GM18505 (cell line): ENCODE measurements at regions not wholly inside any gene's neighbourhood (a gene's known extent, or its start where the extent isn't known, plus 50 kb on each side); places are given as distances from the start of the nearest gene placed in this dataset.

Source experiments
- ATAC-seq: cut with Tn5 transposase; IDR thresholded peaks from one replicate; pipeline ENCODE4 v1.9.1; 2021; ENCODE audit not compliant: unreplicated experiment
- POLR2A ChIP-seq: IDR thresholded peaks from 4 replicates; pipeline ENCODE4 v1.6.1; 2011; ENCODE audit warnings: borderline replicate concordance; ENCODE audit not compliant: insufficient read depth, insufficient read length; ENCODE audit errors: extremely low read depth

DNA sequence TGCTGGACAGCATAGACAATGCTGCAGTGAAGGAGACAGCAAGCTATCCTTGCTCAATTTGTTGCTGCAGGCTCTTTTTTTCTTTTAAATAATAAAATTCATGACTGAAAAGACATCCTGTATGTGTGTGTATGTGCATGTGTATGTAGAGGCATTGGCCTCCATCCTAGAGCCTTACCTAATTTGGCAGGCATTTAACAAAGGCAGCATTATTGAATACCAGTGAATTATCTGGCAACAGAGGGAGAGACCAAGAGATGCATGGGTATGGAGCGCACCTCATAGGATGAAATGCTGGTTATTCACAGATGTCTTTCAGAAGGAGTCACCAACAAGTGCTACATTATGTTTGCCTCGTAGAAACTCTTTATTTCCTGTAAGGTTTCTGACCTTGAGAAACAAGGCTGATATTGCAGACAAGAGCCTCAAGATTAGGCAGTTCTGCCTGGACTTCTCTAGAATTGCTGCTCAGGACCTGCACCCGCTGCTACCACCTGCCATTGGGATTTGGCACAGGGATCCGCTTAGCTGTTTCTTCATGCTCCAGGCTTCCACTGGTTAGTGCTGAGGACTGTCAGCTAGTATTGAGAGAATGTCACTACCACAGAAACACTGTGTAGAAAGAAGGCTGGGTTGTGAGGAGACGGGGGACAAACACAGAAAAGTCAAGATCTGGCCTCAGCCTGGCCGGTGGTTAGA is 247.7 kb upstream of the RFX3 start:
- ATAC-seq = no peak
- TF ChIP-seq POLR2A = no peak

DNA sequence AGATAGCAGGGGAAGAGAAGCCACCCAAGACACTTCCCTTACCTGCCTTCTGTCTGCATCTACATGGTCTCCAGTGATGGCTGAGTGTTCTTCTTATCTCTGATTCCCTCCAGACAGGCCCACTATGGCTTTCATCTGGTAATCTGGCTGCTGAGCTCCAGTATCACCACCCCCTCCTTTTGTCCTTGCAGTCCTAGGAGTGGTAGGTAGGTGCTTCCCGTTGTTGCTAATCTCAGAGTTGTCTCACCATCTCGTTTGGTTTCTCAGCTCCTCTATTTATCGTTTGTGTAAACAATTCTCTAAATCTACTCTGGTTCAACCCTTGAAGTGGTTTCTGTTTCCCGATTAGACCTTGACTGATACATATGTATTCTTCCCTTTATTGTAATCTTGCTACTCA is 243.8 kb upstream of the RFX3 start:
- no peak for ATAC-seq
- no peak for TF ChIP-seq POLR2A

DNA sequence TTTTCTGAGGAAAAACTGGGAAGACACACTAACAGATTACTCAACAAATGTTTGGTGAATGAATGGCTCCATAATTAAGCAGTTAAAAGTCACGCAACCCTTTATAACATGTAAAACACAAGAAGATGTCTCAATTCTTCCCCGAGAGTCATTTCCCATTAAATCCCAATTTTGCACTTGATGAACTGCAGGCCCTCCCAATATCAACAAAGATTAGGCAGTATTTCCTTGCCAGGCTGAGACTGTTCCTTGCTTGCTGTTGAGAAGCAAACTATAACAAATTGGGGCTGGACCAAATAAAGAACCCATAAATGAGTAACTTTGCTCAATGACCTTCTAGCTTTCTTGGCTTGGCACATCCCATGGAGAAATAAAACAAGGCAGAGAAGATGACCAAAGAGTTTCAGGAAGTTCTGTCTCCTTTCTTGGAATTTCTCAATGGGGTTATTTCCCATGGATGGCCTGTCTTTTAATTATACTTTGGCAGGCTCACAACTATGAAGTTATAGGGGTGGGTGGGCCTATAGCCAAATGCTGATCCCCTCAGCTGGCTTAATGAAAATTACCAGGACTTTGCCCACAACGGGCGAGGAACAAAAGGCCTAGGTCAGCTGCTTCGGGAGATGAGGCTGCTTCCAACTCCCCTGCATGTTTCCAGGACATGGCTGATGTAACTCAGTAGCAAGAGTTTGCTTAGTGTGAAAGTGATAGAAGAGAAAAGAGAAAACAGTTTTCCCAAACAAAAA is 243.1 kb upstream of the RFX3 start:
- no peak for ATAC-seq

DNA sequence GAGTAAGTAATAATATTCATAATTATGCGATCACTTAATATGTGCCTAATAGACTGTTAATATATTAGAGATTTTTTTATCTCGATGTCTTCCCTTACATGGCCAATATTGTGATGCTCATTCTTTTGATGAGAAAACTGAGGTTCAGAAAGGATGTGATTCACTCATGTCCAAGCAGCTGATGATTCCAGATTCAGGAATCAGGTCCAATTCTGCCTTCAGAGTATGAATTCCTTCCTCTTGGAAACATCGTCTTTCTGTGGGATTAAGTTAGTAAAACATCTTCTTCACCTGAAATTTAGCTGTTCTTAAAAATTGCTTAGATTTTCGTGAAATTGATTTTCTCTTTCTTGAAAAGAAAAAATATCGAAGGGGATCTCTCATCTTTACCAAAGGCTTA is 242.5 kb upstream of the RFX3 start:
- TF ChIP-seq POLR2A = no peak
- no peak for ATAC-seq

More for the DNA sequence above, 243.1 kb upstream of the RFX3 start:
- no peak for TF ChIP-seq POLR2A

DNA sequence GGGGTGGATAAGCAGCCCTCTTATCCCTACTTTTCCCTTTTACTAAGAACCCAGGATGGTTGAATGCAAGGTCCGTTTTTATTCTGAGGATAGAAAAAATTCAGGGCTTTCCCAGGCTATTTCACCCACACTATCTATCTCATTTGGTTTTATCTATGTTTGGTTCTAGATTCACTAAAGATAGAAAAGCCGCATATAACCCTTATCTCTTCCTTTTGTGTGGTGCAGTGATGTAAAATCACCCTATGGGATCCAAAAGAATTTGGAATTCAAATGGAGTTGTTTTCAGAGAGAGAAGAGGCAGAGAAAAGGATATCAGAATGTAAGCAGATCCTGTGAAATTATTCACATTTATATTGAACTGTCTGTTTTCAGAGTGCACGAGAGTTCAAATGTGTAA is 236.3 kb upstream of the RFX3 start:
- no peak for ATAC-seq
- no peak for TF ChIP-seq POLR2A

DNA sequence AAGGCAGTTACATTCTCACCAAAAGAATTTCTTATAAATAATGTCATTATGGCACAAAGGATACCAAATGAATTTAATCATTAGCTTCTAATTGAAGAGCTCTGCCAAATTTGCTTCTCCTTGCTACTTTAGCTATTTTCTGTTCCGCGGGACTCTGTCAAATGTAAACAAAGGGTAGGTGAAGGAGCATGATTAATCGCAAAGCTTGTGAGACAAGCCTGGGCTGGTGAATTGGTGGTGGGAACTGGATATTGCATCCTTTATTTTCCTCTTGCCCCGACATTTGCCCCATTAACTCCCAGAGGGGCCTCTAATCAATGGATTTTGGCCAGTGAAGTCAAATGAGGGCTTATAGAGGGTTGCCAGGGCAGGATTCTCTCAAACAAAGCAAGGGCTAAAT is 234.2 kb upstream of the RFX3 start:
- no peak for TF ChIP-seq POLR2A
- ATAC-seq = no peak

DNA sequence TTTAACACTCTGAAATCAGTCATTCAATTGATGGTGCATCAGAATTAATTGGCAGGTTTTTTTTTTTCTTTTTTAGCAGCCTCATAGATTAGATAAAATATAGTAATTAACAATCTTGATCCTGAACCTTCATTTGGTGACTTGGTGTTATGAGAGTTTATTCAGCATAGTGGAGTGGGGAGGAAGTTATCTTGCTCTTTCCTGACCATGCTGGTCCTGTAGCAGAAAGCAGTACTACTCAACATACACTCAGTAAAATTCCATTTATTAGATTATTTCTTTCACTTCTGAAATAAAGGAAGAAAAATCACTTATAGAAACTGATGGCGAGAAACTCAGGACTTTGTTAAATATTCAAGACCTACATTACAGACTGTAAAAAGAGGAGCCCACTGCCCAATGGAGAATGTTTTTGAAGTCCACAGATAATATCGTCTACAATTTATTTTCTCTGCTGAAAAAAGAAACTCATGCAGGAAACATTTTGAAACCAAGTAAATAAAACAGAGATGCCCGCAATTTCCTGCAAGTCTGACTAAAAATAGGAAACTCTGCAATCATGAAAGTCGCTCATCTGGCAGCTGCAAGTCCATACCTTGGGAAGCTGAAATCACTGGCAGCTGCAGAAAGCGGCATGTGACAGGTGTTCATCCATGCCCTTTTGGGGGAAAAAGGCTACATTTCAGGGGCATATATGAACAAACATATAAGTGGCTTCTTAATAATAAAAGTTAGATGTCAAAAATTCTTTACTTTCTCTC is 233.2 kb upstream of the RFX3 start:
- no peak for TF ChIP-seq POLR2A
- ATAC-seq = no peak

DNA sequence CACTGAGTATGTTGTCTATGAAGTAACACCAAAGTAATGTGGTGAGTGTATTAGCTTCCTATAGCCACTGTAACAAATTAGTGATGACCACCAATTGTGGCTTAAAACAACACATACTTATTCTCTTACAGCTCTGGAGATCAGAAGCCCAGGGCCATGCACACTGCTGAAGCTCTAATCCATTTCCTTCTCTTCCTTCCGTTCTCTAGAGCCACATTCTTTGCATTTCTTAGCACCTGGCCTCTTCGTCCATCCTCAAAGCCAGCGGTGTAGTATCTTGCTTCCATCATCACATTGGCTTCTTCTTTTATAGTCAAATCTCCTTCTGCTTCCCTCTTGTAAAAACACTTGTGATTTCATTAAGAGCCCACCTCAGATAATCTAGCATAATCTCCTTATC is 230.3 kb upstream of the RFX3 start:
- no peak for TF ChIP-seq POLR2A
- ATAC-seq = no peak

DNA sequence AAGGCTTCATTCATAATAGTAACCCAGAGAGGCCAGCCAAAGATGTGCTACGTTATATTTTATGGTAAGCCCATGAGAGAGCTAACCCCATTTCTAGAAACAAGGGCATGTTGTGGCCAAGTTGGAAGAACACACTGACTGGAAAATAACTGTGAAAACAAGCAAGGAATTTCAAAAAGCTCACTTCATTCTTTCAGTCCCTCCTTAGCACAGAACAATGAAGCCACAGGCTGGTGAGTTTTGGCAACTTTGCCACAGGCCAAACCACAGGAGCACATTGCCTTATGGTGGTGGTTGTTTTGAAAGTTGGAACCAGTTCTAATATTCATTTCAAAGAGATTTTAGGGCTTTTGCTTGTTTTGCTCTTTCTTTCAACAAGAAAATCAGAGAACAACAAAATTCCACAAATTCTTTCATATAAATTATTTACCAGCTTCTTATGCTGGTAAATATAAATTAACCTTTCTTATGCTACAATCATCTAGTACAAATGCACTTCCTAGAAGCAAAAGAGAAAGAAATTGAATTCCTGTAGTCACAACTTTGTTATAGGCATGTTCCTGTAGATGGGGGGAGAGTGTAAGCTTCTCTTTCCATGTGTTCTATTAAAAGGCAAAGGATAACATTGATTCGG is 225.4 kb upstream of the RFX3 start:
- no peak for ATAC-seq
- TF ChIP-seq POLR2A = no peak

DNA sequence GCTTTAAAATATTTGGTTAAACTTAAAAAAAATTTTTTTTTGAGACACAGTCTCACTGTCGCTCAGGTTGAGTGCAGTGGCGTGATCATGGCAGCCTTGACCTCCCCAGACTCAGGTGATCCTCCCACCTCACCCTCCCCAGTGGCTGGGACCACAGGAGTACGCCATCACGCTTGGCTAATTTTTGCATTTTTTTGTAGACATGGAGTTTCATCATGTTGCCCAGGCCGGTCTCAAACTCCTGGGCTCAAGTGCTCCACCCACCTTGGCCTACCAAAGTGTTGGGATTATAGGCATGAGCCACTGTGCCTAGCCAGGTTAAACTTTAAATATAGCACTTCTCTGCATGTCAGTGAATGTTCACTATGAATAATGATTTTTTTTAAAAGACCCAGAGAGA is 224.5 kb upstream of the RFX3 start:
- no peak for TF ChIP-seq POLR2A
- ATAC-seq = no peak

DNA sequence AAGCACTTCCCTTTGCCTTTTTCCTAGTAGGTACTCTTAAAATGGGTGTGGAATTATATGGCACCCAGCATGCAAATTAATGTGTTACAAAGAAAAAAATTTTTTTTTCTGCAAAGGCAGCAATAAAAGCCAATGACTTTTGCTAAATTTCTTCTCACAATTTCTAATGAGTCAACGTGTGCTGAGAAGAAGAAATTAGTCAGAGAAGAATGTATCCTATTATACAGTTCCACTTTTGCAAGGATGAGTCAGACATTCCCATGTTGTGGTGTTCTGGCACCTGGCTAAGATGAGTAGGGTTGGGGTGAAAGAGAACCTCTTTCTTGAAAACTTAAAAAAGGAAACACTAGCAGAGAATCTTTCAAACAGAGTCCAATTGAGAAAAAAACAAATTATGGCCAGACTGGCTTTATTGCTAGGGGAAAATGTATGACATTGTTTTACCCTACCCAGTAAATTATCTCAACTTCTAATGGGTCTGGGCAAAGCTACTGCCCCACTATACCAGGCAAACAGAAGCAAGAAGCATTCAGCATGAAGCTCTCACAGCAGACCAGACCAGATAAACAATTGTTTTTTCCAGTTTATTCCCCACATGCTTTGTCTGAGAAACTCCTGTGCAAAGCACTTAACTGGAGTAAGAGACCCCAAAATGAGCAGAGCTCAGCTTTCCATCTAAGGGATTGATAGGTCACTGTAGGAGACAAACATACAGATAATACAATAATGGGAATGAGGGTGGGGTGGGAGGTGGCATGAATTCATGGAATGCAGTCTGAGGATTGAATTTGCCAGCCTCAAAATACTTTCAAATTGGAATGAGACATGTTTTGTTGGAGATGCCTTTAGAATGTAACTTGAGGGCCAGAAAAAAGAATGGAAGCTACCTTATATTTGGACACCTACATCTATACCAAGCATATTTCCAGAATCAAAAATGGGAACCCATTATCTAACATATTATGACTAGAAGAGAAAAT is 220.8 kb upstream of the RFX3 start:
- ATAC-seq = no peak
- no peak for TF ChIP-seq POLR2A

DNA sequence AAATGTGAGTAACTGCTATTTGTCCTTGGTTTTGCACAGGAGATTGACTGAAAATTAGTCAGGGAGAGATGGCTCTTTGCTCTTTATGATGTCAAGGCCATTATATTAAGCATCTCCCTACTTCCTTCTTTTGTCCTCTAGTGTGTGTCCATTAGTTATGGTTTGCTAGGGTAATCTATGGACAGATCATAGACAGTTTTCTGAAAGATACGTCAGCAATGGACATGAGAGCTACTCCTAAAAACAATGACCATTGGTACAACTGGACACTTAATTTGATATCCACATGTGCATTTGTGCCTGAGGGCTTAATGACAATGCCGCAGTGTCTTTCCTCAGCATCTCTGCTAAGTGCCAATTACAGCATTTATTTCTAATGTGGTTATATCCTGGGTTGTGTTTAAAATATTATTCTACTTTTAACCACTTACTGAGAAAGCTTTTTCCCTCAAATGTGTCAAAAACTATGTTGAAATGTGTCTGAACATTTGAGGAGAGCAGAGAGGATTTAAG is 218.2 kb upstream of the RFX3 start:
- no peak for TF ChIP-seq POLR2A

More for the DNA sequence above, 218.2 kb upstream of the RFX3 start:
- no peak for ATAC-seq
